Neural progenitor cell (in vitro differentiated cells): ENCODE measurements at regions not wholly inside any gene's neighbourhood (a gene's known extent, or its start where the extent isn't known, plus 50 kb on each side); places are given as distances from the start of the nearest gene placed in this dataset.
A peak's percentile ranks its signal among the peaks of the same experiment; 100 is the strongest.

ENCODE experiments used
- DNase-seq: peaks from one replicate; pipeline ENCODE4 v3.0.0-alpha.2; 2016; ENCODE audit warnings: low spot score
- H2AFZ ChIP-seq: fragments of 200-600 bp; sonication (generic); replicated peaks from 2 replicates; pipeline ENCODE4 v1.6.1; 2016; ENCODE audit warnings: antibody characterized with exemption
- H3F3A ChIP-seq: fragments of 200-600 bp; sonication (generic); 2 replicates; pipeline ENCODE4 v1.6.1; 2016; ENCODE audit warnings: antibody characterized with exemption, low read depth
- H3K27ac ChIP-seq: fragments of 200-600 bp; sonication (generic); 2 replicates; pipeline ENCODE4 v1.5.1; 2016; ENCODE audit warnings: mild to moderate bottlenecking
- H3K27me3 ChIP-seq: fragments of 200-600 bp; sonication (generic); 2 replicates; pipeline ENCODE4 v1.6.1; 2016; ENCODE audit warnings: mild to moderate bottlenecking, moderate library complexity
- H3K36me3 ChIP-seq: fragments of 200-600 bp; sonication (generic); 2 replicates; pipeline ENCODE4 v1.5.1; 2016
- H3K4me1 ChIP-seq: fragments of 200-600 bp; sonication (generic); 2 replicates; pipeline ENCODE4 v1.6.1; 2016; ENCODE audit warnings: mixed run types
- H3K4me2 ChIP-seq: fragments of 200-600 bp; sonication (generic); 2 replicates; pipeline ENCODE4 v1.6.1; 2016
- H3K4me3 ChIP-seq: fragments of 200-600 bp; sonication (generic); 2 replicates; pipeline ENCODE4 v1.5.1; 2016
- H3K79me2 ChIP-seq: fragments of 200-600 bp; sonication (generic); 2 replicates; pipeline ENCODE4 v1.6.1; 2016; ENCODE audit warnings: low read depth
- H3K9ac ChIP-seq: fragments of 200-600 bp; sonication (generic); 2 replicates; pipeline ENCODE4 v1.6.1; 2016
- H3K9me3 ChIP-seq: fragments of 200-600 bp; sonication (generic); 2 replicates; pipeline ENCODE4 v1.5.1; 2016; ENCODE audit warnings: low read depth
- H4K20me1 ChIP-seq: fragments of 200-600 bp; sonication (generic); 2 replicates; pipeline ENCODE4 v1.6.1; 2016; ENCODE audit warnings: low read depth
- H3K27ac Mint-ChIP-seq: 3 replicates; pipeline ENCODE4 v1.8.0; 2021; ENCODE audit warnings: mixed read lengths
- H3K27me3 Mint-ChIP-seq: 2 replicates; pipeline ENCODE4 v1.8.0; 2022; ENCODE audit warnings: low read depth, mild to moderate bottlenecking, inconsistent platforms, moderate library complexity, mixed read lengths; ENCODE audit not compliant: insufficient read depth
- H3K36me3 Mint-ChIP-seq: 3 replicates; pipeline ENCODE4 v1.8.0; 2021; ENCODE audit warnings: mixed read lengths
- H3K4me1 Mint-ChIP-seq: 3 replicates; pipeline ENCODE4 v1.8.0; 2021; ENCODE audit warnings: mixed read lengths
- H3K4me3 Mint-ChIP-seq: 3 replicates; pipeline ENCODE4 v1.8.0; 2021; ENCODE audit warnings: mild to moderate bottlenecking, moderate library complexity, mixed read lengths
- H3K9me3 Mint-ChIP-seq: 3 replicates; pipeline ENCODE4 v1.8.0; 2020; ENCODE audit warnings: mixed read lengths
- EZH2 ChIP-seq: fragments of 200-600 bp; sonication (generic); IDR thresholded peaks from 2 replicates; pipeline ENCODE4 v1.6.1; 2017; ENCODE audit warnings: antibody characterized with exemption, mild to moderate bottlenecking, moderate library complexity
- EZH2phosphoT487 ChIP-seq: fragments of 200-600 bp; sonication (generic); IDR thresholded peaks from 2 replicates; pipeline ENCODE4 v1.6.1; 2017; ENCODE audit warnings: antibody characterized with exemption
- TF ChIP-seq, protein P1 (sequence below): fragments of 200-600 bp; sonication (generic); IDR thresholded peaks from 2 replicates; pipeline ENCODE4 v1.5.1; 2017; ENCODE audit warnings: antibody characterized with exemption, mild to moderate bottlenecking

DNA sequence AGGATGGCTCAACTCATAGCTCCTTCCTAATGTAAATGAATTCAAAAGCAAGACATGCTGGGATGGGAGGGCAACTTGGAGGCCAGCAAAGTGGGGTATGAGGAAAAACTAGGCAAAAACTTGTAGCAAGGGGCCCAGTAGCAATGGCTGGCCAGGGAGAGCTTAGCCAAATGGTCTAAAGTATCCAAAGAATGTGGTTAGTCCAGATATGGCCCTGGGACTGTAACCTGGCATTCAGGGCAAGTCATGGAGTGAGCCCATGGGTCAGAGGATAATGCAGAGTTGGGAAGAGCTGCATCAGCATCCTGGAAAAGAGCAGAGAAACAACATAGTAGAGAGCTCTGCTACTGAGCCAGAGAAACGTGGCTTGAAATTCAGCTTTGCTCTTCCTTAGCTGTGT lies 191.7 kb downstream of the SUCLA2 start:
- TF ChIP-seq EZH2, result no peak
- no peak for TF ChIP-seq EZH2phosphoT487
- TF ChIP-seq, protein P1, sequence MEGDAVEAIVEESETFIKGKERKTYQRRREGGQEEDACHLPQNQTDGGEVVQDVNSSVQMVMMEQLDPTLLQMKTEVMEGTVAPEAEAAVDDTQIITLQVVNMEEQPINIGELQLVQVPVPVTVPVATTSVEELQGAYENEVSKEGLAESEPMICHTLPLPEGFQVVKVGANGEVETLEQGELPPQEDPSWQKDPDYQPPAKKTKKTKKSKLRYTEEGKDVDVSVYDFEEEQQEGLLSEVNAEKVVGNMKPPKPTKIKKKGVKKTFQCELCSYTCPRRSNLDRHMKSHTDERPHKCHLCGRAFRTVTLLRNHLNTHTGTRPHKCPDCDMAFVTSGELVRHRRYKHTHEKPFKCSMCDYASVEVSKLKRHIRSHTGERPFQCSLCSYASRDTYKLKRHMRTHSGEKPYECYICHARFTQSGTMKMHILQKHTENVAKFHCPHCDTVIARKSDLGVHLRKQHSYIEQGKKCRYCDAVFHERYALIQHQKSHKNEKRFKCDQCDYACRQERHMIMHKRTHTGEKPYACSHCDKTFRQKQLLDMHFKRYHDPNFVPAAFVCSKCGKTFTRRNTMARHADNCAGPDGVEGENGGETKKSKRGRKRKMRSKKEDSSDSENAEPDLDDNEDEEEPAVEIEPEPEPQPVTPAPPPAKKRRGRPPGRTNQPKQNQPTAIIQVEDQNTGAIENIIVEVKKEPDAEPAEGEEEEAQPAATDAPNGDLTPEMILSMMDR, result no peak
- H3K27ac Mint-ChIP-seq, result no peak overlapping the region
- Histone ChIP-seq H3K9ac (no peak overlapping the region), H3K9me3 (no peaks in the 10 kb centered on the region), H3K4me3 (no peak overlapping the region), H3K79me2 (no peaks in the 10 kb centered on the region), H3K27ac (no peak overlapping the region), H3K4me1 (peaks cover 22% of the 10 kb centered on the region), H4K20me1 (no peaks in the 10 kb centered on the region), H3F3A (no peaks in the 10 kb centered on the region), H2AFZ (peak overlapping the region; percentile 68), H3K36me3 (no peaks in the 10 kb centered on the region), H3K27me3 (no peaks in the 10 kb centered on the region), H3K4me2 (no peak overlapping the region)
- no peaks in the 10 kb centered on the region for H3K27me3 Mint-ChIP-seq
- DNase-seq, result no peak
- no peak overlapping the region for H3K4me3 Mint-ChIP-seq
- H3K4me1 Mint-ChIP-seq, result peaks cover 5% of the 10 kb centered on the region
- peaks cover 2% of the 10 kb centered on the region for H3K9me3 Mint-ChIP-seq
- H3K36me3 Mint-ChIP-seq, result no peaks in the 10 kb centered on the region

DNA sequence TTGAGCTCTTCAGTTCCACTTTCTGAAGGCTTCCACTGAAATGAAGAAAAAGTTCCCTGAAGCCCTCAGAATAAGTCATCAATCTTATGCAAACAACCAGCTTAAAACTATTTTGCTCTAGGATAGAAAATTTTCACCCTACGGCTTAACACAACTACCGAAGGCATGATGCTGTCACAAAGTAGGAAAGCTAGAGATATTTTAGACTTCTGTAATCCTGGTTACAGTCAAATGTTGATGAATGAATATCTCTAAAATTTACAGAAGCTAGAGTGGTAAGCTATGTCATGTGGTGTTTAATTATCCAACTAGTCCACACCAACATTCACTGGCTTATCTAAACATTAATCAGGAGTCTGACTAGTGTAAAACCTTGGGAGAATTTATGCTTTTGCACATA lies 197.9 kb downstream of the SUCLA2 start:
- no peaks in the 10 kb centered on the region for H4K20me1 ChIP-seq
- Mint-ChIP-seq H3K27me3 (no peaks in the 10 kb centered on the region), H3K9me3 (peaks cover 5% of the 10 kb centered on the region), H3K4me1 (no peaks in the 10 kb centered on the region), H3K4me3 (no peak overlapping the region), H3K27ac (no peak overlapping the region), H3K36me3 (no peaks in the 10 kb centered on the region)
- no peak overlapping the region for H3K27ac ChIP-seq
- H3K4me3 ChIP-seq, result no peak overlapping the region
- H3F3A ChIP-seq, result no peaks in the 10 kb centered on the region
- no peaks in the 10 kb centered on the region for H3K27me3 ChIP-seq
- DNase-seq, result no peak
- no peak overlapping the region for H3K9ac ChIP-seq
- H3K9me3 ChIP-seq, result no peaks in the 10 kb centered on the region
- H3K36me3 ChIP-seq, result no peaks in the 10 kb centered on the region
- H3K4me2 ChIP-seq, result no peak overlapping the region
- H3K4me1 ChIP-seq, result no peaks in the 10 kb centered on the region
- no peaks in the 10 kb centered on the region for H3K79me2 ChIP-seq
- TF ChIP-seq, protein P1, result no peak
- no peak for TF ChIP-seq EZH2phosphoT487
- TF ChIP-seq EZH2, result no peak
- H2AFZ ChIP-seq, result no peak overlapping the region

GRCh38 chr13:47801555-47801954 lies 199.5 kb downstream of the SUCLA2 start:
- Mint-ChIP-seq H3K36me3 (no peaks in the 10 kb centered on the region), H3K4me1 (no peaks in the 10 kb centered on the region), H3K27ac (no peak overlapping the region), H3K4me3 (no peak overlapping the region), H3K9me3 (peaks cover 5% of the 10 kb centered on the region), H3K27me3 (no peaks in the 10 kb centered on the region)
- Histone ChIP-seq H2AFZ (no peak overlapping the region), H3K4me2 (no peak overlapping the region), H3K27ac (no peak overlapping the region), H3K27me3 (no peaks in the 10 kb centered on the region), H3K9ac (no peak overlapping the region), H3F3A (no peaks in the 10 kb centered on the region), H3K4me3 (no peak overlapping the region), H3K4me1 (no peaks in the 10 kb centered on the region), H3K36me3 (no peaks in the 10 kb centered on the region), H4K20me1 (no peaks in the 10 kb centered on the region), H3K9me3 (no peaks in the 10 kb centered on the region), H3K79me2 (no peaks in the 10 kb centered on the region)
- DNase-seq, result no peak
- TF ChIP-seq EZH2 (no peak), EZH2phosphoT487 (no peak)
- TF ChIP-seq, protein P1, result no peak

- Mint-ChIP-seq H3K27ac (no peak overlapping the region), H3K4me1 (no peaks in the 10 kb centered on the region), H3K4me3 (no peak overlapping the region), H3K27me3 (no peaks in the 10 kb centered on the region), H3K36me3 (no peaks in the 10 kb centered on the region), H3K9me3 (peaks cover 5% of the 10 kb centered on the region)
- Histone ChIP-seq H4K20me1 (no peaks in the 10 kb centered on the region), H3K9ac (no peak overlapping the region), H3K9me3 (no peaks in the 10 kb centered on the region), H3K27me3 (no peaks in the 10 kb centered on the region), H3K79me2 (no peaks in the 10 kb centered on the region), H3K27ac (no peak overlapping the region), H3K36me3 (no peaks in the 10 kb centered on the region), H3K4me2 (no peak overlapping the region), H2AFZ (no peak overlapping the region), H3K4me1 (no peaks in the 10 kb centered on the region), H3K4me3 (no peak overlapping the region), H3F3A (no peaks in the 10 kb centered on the region)
- TF ChIP-seq EZH2phosphoT487, result no peak
- no peak for TF ChIP-seq EZH2
- TF ChIP-seq, protein P1, result no peak
- DNase-seq, result no peak
Observed at GRCh38 chr13:47800593-47800992, 200.5 kb downstream of the SUCLA2 start.
